ENCODE measurements at regions not wholly inside any gene's neighbourhood (a gene's known extent, or its start where the extent isn't known, plus 50 kb on each side); places are given as distances from the start of the nearest gene placed in this dataset.

DNA sequence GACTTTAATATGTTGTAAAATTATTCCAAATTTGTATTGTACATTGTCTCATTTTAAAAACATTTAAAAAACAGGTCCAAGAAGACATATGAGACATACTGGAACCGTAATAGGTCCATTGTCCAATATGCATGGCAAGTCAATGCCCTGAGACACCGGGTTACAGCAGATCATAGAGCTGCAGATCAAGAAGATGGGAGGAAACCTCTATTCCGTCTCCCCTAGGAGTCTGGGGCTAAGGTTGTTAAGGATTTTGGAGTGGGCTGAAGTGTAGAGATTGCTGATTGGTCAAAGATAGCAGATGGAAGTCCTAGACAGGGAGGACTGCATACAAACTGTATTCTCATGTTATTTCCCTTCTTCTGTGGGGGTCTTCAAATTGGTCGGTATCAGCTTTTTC is 108.3 kb upstream of the PLEKHA5 start:
- Mint-ChIP-seq H3K9me3 (ENCODE audit: unreplicated experiment) (no peaks in the 10 kb centered on the region), H3K27me3 (ENCODE audit: low read depth, unreplicated experiment) (no peaks in the 10 kb centered on the region), H3K4me3 (ENCODE audit: unreplicated experiment) (no peak overlapping the region), H3K27ac (ENCODE audit: unreplicated experiment) (peak overlapping the region; percentile 11), H3K36me3 (ENCODE audit: low read depth, unreplicated experiment) (no peaks in the 10 kb centered on the region), H3K4me1 (ENCODE audit: low read depth, unreplicated experiment) (peaks cover 21% of the 10 kb centered on the region)
- no peak overlapping the region for H3K4me2 ChIP-seq (ENCODE audit: low read length)
- TF ChIP-seq, protein P1, sequence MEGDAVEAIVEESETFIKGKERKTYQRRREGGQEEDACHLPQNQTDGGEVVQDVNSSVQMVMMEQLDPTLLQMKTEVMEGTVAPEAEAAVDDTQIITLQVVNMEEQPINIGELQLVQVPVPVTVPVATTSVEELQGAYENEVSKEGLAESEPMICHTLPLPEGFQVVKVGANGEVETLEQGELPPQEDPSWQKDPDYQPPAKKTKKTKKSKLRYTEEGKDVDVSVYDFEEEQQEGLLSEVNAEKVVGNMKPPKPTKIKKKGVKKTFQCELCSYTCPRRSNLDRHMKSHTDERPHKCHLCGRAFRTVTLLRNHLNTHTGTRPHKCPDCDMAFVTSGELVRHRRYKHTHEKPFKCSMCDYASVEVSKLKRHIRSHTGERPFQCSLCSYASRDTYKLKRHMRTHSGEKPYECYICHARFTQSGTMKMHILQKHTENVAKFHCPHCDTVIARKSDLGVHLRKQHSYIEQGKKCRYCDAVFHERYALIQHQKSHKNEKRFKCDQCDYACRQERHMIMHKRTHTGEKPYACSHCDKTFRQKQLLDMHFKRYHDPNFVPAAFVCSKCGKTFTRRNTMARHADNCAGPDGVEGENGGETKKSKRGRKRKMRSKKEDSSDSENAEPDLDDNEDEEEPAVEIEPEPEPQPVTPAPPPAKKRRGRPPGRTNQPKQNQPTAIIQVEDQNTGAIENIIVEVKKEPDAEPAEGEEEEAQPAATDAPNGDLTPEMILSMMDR (IDR thresholded peaks at IDR 0.05; ENCODE audit: insufficient read depth, low read depth, low read length) = no peak
- no peak for TF ChIP-seq EZH2 (IDR thresholded peaks at IDR 0.05; ENCODE audit: insufficient read depth, low read length)
- peaks cover 7% of the 10 kb centered on the region for H3K4me1 ChIP-seq (ENCODE audit: insufficient read depth, low read length)
- H3K27me3 ChIP-seq (ENCODE audit: insufficient read depth, low read length) = no peaks in the 10 kb centered on the region
- H4K20me1 ChIP-seq (ENCODE audit: insufficient read depth, low read length) = no peaks in the 10 kb centered on the region
- H2AFZ ChIP-seq (ENCODE audit: low read depth, low read length) = no peak overlapping the region
- no peak overlapping the region for H3K4me3 ChIP-seq (ENCODE audit: insufficient read depth, low read depth, low read length)
- no peaks in the 10 kb centered on the region for H3K36me3 ChIP-seq (ENCODE audit: insufficient read depth, low read length)
- no peaks in the 10 kb centered on the region for H3K9me3 ChIP-seq (ENCODE audit: insufficient read depth, low read depth, low read length)
- H3K9ac ChIP-seq (ENCODE audit: low read length) = no peak overlapping the region
- FAIRE-seq = no peak
- no peaks in the 10 kb centered on the region for H3K79me2 ChIP-seq (ENCODE audit: insufficient read depth, low read length)
- H3K27ac ChIP-seq (ENCODE audit: low read depth, low read length) = no peak overlapping the region
- no peak for DNase-seq (ENCODE audit: low read depth)

DNA sequence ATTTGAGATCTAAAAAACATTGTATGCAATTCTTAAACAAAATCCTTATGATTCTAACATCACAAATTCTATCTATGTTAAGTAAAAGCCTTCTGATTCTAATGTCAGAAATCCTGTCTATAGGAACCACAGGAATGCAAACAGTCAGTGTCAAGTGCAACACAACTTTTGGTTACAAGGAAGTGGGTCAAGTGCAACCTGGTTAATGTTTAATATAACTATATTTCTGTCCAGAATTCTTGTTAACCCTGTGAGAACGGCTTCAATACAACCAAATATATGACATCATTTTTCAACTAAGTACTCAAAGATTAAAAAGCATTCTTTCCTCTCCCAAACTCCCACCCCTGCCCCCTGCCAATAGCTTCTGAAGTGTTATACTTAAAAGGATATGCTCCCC is 107.9 kb upstream of the PLEKHA5 start:
- no peaks in the 10 kb centered on the region for H3K36me3 ChIP-seq (ENCODE audit: insufficient read depth, low read length)
- H3K9ac ChIP-seq (ENCODE audit: low read length) = no peak overlapping the region
- no peak for TF ChIP-seq EZH2 (IDR thresholded peaks at IDR 0.05; ENCODE audit: insufficient read depth, low read length)
- TF ChIP-seq, protein P1 (IDR thresholded peaks at IDR 0.05; ENCODE audit: insufficient read depth, low read depth, low read length) = no peak
- peaks cover 7% of the 10 kb centered on the region for H3K4me1 ChIP-seq (ENCODE audit: insufficient read depth, low read length)
- no peak overlapping the region for H2AFZ ChIP-seq (ENCODE audit: low read depth, low read length)
- no peak overlapping the region for H3K27ac ChIP-seq (ENCODE audit: low read depth, low read length)
- H3K4me2 ChIP-seq (ENCODE audit: low read length) = no peak overlapping the region
- H3K79me2 ChIP-seq (ENCODE audit: insufficient read depth, low read length) = no peaks in the 10 kb centered on the region
- DNase-seq (ENCODE audit: low read depth) (peak; percentile 40), FAIRE-seq (no peak)
- H4K20me1 ChIP-seq (ENCODE audit: insufficient read depth, low read length) = no peaks in the 10 kb centered on the region
- no peak overlapping the region for H3K27ac Mint-ChIP-seq (ENCODE audit: unreplicated experiment)
- no peaks in the 10 kb centered on the region for H3K27me3 ChIP-seq (ENCODE audit: insufficient read depth, low read length)
- no peak overlapping the region for H3K4me3 Mint-ChIP-seq (ENCODE audit: unreplicated experiment)
- no peaks in the 10 kb centered on the region for H3K9me3 Mint-ChIP-seq (ENCODE audit: unreplicated experiment)
- H3K27me3 Mint-ChIP-seq (ENCODE audit: low read depth, unreplicated experiment) = no peaks in the 10 kb centered on the region
- peaks cover 21% of the 10 kb centered on the region for H3K4me1 Mint-ChIP-seq (ENCODE audit: low read depth, unreplicated experiment)
- H3K36me3 Mint-ChIP-seq (ENCODE audit: low read depth, unreplicated experiment) = no peaks in the 10 kb centered on the region
- no peaks in the 10 kb centered on the region for H3K9me3 ChIP-seq (ENCODE audit: insufficient read depth, low read depth, low read length)
- H3K4me3 ChIP-seq (ENCODE audit: insufficient read depth, low read depth, low read length) = no peak overlapping the region

DNA sequence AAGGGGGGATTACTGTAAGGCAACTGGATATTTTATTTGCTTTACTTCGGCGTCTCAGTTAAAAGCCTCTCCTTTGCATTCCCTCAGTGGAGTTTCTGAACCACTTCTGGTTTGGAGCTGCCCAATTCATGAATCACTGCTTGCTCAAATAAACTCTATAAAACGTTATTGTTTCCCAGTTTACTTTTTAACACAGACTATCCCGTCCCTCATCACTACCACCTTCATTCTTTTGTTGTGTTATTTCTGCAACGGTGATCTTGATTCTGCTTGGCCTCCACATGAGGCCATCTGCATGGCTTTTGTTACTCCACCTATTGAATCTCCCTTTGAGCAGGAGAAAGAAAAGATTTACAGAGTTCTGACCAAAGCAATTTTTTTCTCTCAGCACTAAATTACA is 104.0 kb upstream of the PLEKHA5 start:
- FAIRE-seq (no peak), DNase-seq (ENCODE audit: low read depth) (no peak)
- H3K36me3 ChIP-seq (ENCODE audit: insufficient read depth, low read length) = no peaks in the 10 kb centered on the region
- no peaks in the 10 kb centered on the region for H4K20me1 ChIP-seq (ENCODE audit: insufficient read depth, low read length)
- no peak overlapping the region for H3K27ac Mint-ChIP-seq (ENCODE audit: unreplicated experiment)
- no peak overlapping the region for H3K9ac ChIP-seq (ENCODE audit: low read length)
- H3K27ac ChIP-seq (ENCODE audit: low read depth, low read length) = no peak overlapping the region
- peaks cover 2% of the 10 kb centered on the region for H3K4me1 ChIP-seq (ENCODE audit: insufficient read depth, low read length)
- H3K27me3 Mint-ChIP-seq (ENCODE audit: low read depth, unreplicated experiment) = no peaks in the 10 kb centered on the region
- peaks cover 16% of the 10 kb centered on the region for H3K4me1 Mint-ChIP-seq (ENCODE audit: low read depth, unreplicated experiment)
- no peak overlapping the region for H3K4me3 ChIP-seq (ENCODE audit: insufficient read depth, low read depth, low read length)
- no peaks in the 10 kb centered on the region for H3K36me3 Mint-ChIP-seq (ENCODE audit: low read depth, unreplicated experiment)
- H3K4me3 Mint-ChIP-seq (ENCODE audit: unreplicated experiment) = no peak overlapping the region
- no peaks in the 10 kb centered on the region for H3K9me3 ChIP-seq (ENCODE audit: insufficient read depth, low read depth, low read length)
- no peak overlapping the region for H2AFZ ChIP-seq (ENCODE audit: low read depth, low read length)
- H3K27me3 ChIP-seq (ENCODE audit: insufficient read depth, low read length) = no peaks in the 10 kb centered on the region
- H3K79me2 ChIP-seq (ENCODE audit: insufficient read depth, low read length) = no peaks in the 10 kb centered on the region
- TF ChIP-seq EZH2 (IDR thresholded peaks at IDR 0.05; ENCODE audit: insufficient read depth, low read length) = no peak
- TF ChIP-seq, protein P1 (IDR thresholded peaks at IDR 0.05; ENCODE audit: insufficient read depth, low read depth, low read length) = no peak
- H3K4me2 ChIP-seq (ENCODE audit: low read length) = no peak overlapping the region
- H3K9me3 Mint-ChIP-seq (ENCODE audit: unreplicated experiment) = no peaks in the 10 kb centered on the region

Data from astrocyte (in vitro differentiated cells and primary cell).